Fibroblast of mammary gland (primary cell): ENCODE measurements at regions not wholly inside any gene's neighbourhood (a gene's known extent, or its start where the extent isn't known, plus 50 kb on each side); places are given as distances from the start of the nearest gene placed in this dataset.

Experiments used
- DNase-seq: peaks from one replicate; pipeline ENCODE4 v3.0.0-alpha.2; 2010; ENCODE audit warnings: low read depth
- H3K4me3 ChIP-seq: 2 replicates; pipeline ENCODE4 v1.5.1; 2011; ENCODE audit warnings: low read depth, mild to moderate bottlenecking, low read length, moderate library complexity; ENCODE audit not compliant: control insufficient read depth
- CTCF ChIP-seq: conservative IDR thresholded peaks from 2 replicates; pipeline ENCODE4 v1.5.1; 2011; ENCODE audit warnings: low read depth, low read length, inconsistent platforms; ENCODE audit not compliant: control insufficient read depth, insufficient read depth

GRCh38 chr7:87007038-87007437 lies 52.4 kb downstream of the ELAPOR2 start:
- DNase-seq = no peak
- no peak for TF ChIP-seq CTCF
- no peak overlapping the region for H3K4me3 ChIP-seq

- no peak for DNase-seq
- no peak for TF ChIP-seq CTCF
- no peak overlapping the region for H3K4me3 ChIP-seq
Measured at GRCh38 chr7:87004956-87005355, 54.5 kb downstream of the ELAPOR2 start.

- no peak for TF ChIP-seq CTCF
- H3K4me3 ChIP-seq = no peak overlapping the region
- DNase-seq = no peak
Measured at GRCh38 chr7:87003872-87004798, 55.3 kb downstream of the ELAPOR2 start.

GRCh38 chr7:87001214-87001613 lies 58.2 kb downstream of the ELAPOR2 start:
- H3K4me3 ChIP-seq = no peak overlapping the region
- TF ChIP-seq CTCF = no peak

GRCh38 chr7:87000344-87000743 lies 59.1 kb downstream of the ELAPOR2 start:
- peak; percentile 3 for DNase-seq
- no peak for TF ChIP-seq CTCF
- no peak overlapping the region for H3K4me3 ChIP-seq

More at GRCh38 chr7:87001214-87001613, 58.2 kb downstream of the ELAPOR2 start:
- DNase-seq = peak; percentile 16

- TF ChIP-seq CTCF = no peak
- DNase-seq = no peak
- no peak overlapping the region for H3K4me3 ChIP-seq
Measured at GRCh38 chr7:86999750-87000149, 59.7 kb downstream of the ELAPOR2 start.
